ENCODE measurements at regions not wholly inside any gene's neighbourhood (a gene's known extent, or its start where the extent isn't known, plus 50 kb on each side); places are given as distances from the start of the nearest gene placed in this dataset.
"Not testable (repeated sequence)": the region's sequence is repeated elsewhere in the genome, so short reads cannot be mapped to it uniquely, and the experiment has no call there.

- intact Hi-C loops (cut with micrococcal nuclease), result not testable (repeated sequence)
Observed at GRCh38 chr17:26936645-26937044, 357.3 kb upstream of the WSB1 start.

- intact Hi-C loops (cut with micrococcal nuclease), result not testable (repeated sequence)
Observed at GRCh38 chr17:26937750-26938322, 356.1 kb upstream of the WSB1 start.

- intact Hi-C loops (cut with micrococcal nuclease), result not testable (repeated sequence)
Observed at GRCh38 chr17:26939755-26940154, 354.2 kb upstream of the WSB1 start.

- intact Hi-C loops (cut with micrococcal nuclease), result not testable (repeated sequence)
Observed at GRCh38 chr17:26940587-26940986, 353.3 kb upstream of the WSB1 start.

GRCh38 chr17:26962255-26963162, 331.4 kb upstream of the WSB1 start:
- intact Hi-C loops (cut with micrococcal nuclease), result no loop called here

GRCh38 chr17:26963163-26963503, 330.8 kb upstream of the WSB1 start:
- intact Hi-C loops (cut with micrococcal nuclease), result no loop called here

- intact Hi-C loops (cut with micrococcal nuclease), result not testable (repeated sequence)
Observed at GRCh38 chr17:26965898-26966624, 327.9 kb upstream of the WSB1 start.

GRCh38 chr17:26966625-26967179, 327.2 kb upstream of the WSB1 start:
- intact Hi-C loops (cut with micrococcal nuclease), result not testable (repeated sequence)

GRCh38 chr17:26981845-26982425, 312.0 kb upstream of the WSB1 start:
- intact Hi-C loops (cut with micrococcal nuclease), result not testable (repeated sequence)

- intact Hi-C loops (cut with micrococcal nuclease), result not testable (repeated sequence)
Observed at GRCh38 chr17:26982563-26982962, 311.4 kb upstream of the WSB1 start.

GRCh38 chr17:26987851-26988250, 306.1 kb upstream of the WSB1 start:
- intact Hi-C loops (cut with micrococcal nuclease), result not testable (repeated sequence)

- intact Hi-C loops (cut with micrococcal nuclease), result not testable (repeated sequence)
Observed at GRCh38 chr17:26994648-26995047, 299.3 kb upstream of the WSB1 start.

- intact Hi-C loops (cut with micrococcal nuclease), result not testable (repeated sequence)
Observed at GRCh38 chr17:26996146-26996916, 297.6 kb upstream of the WSB1 start.

- intact Hi-C loops (cut with micrococcal nuclease), result not testable (repeated sequence)
Observed at GRCh38 chr17:27007734-27008531, 286.0 kb upstream of the WSB1 start.

- intact Hi-C loops (cut with micrococcal nuclease), result no loop called here
Observed at GRCh38 chr17:27009087-27009486, 284.8 kb upstream of the WSB1 start.

- intact Hi-C loops (cut with micrococcal nuclease), result not testable (repeated sequence)
Observed at GRCh38 chr17:27010138-27010537, 283.8 kb upstream of the WSB1 start.

- intact Hi-C loops (cut with micrococcal nuclease), result not testable (repeated sequence)
Observed at GRCh38 chr17:27030552-27030951, 263.4 kb upstream of the WSB1 start.

- intact Hi-C loops (cut with micrococcal nuclease), result no loop called here
Observed at GRCh38 chr17:27038676-27039075, 255.2 kb upstream of the WSB1 start.

GRCh38 chr17:27045039-27045438, 248.9 kb upstream of the WSB1 start:
- intact Hi-C loops (cut with micrococcal nuclease), result not testable (repeated sequence)

Data from T-helper 1 cell treated with Interleukin-12 subunit alpha and Interleukin-12 subunit beta and Interleukin-4 antibody, amounts not matched to agents 30 ng/mL and 1 ng/mL, for 36 hours (primary cell).